GM12878 (cell line): ENCODE measurements at regions not wholly inside any gene's neighbourhood (a gene's known extent, or its start where the extent isn't known, plus 50 kb on each side); places are given as distances from the start of the nearest gene placed in this dataset.

ENCODE experiments used
- ATAC-seq: fragments of 200-7000 bp; cut with Tn5 transposase; 3 replicates; pipeline ENCODE4 v1.9.1; 2020; ENCODE audit warnings: mild to moderate bottlenecking, moderate library complexity
- BruUV-seq: library from RNA; stranded (reverse); fragments of 400-500 nt; replicated peaks from 2 replicates; lab custom pipeline; 2021; lab: Mats Ljungman, UMichigan
- CTCF ChIA-PET: fragments of 300-600 bp; sonication (Branson Sonifier 250); formaldehyde crosslinking; extraction: SDS; loops from one replicate; lab custom pipeline; 2021; ENCODE audit warnings: inconsistent platforms; lab: Yijun Ruan, JAX
- POLR2A ChIA-PET: fragments of 350-600 bp; formaldehyde crosslinking; extraction: SDS; loops from one replicate; lab custom pipeline; 2021; ENCODE audit warnings: inconsistent platforms; lab: Charles Lee
- RAD21 ChIA-PET: fragments of 300-600 bp; sonication (Branson Sonifier 250); formaldehyde crosslinking; loops from one replicate; lab custom pipeline; 2023; ENCODE audit warnings: antibody characterized with exemption; ENCODE audit not compliant: unreplicated experiment; lab: Charles Lee
- SMC1A ChIA-PET: fragments of 300-600 bp; sonication (Branson Sonifier 250); formaldehyde crosslinking; loops from one replicate; lab custom pipeline; 2023; ENCODE audit not compliant: unreplicated experiment, uncharacterized antibody; lab: Charles Lee
- DNase-seq: peaks from one replicate; pipeline ENCODE4 v3.0.0-alpha.2; 2011; ENCODE audit warnings: low read depth, low spot score
- FAIRE-seq: peaks from 3 replicates; lab custom pipeline; 2011; peaks lifted over from hg19 to GRCh38; lab: Jason Lieb, UNC
- H2AFZ ChIP-seq: 2 replicates; pipeline ENCODE4 v1.6.0; 2011; ENCODE audit warnings: low read depth, low read length, control low read depth; ENCODE audit not compliant: control insufficient read depth
- H3K27ac ChIP-seq: 2 replicates; pipeline ENCODE4 v1.5.1; 2011; ENCODE audit warnings: control low read depth; ENCODE audit not compliant: control insufficient read depth, insufficient read depth
- H3K27me3 ChIP-seq, 2 experiments: replicated peaks in 1 of 2; 2 replicates each; pipeline versions ENCODE4 v1.6.0 to v1.6.1; 2011; ENCODE audit warnings: low read length in 1 of 2; ENCODE audit not compliant: control insufficient read depth in 2 of 2, insufficient read depth in 2 of 2
- H3K36me3 ChIP-seq, 2 experiments: 2 replicates each; pipeline ENCODE4 v1.5.1; 2011; ENCODE audit warnings: low read length in 1 of 2; ENCODE audit not compliant: control insufficient read depth in 2 of 2, insufficient read depth in 2 of 2
- H3K4me1 ChIP-seq: 2 replicates; pipeline ENCODE4 v1.6.1; 2011; ENCODE audit warnings: mild to moderate bottlenecking, low read length, moderate library complexity, mixed read lengths; ENCODE audit not compliant: control insufficient read depth, insufficient read depth
- H3K4me2 ChIP-seq: 2 replicates; pipeline ENCODE4 v1.6.0; 2011; ENCODE audit warnings: control low read depth; ENCODE audit not compliant: control insufficient read depth, insufficient read depth
- H3K4me3 ChIP-seq: fragments of 200-600 bp; sonication (generic); 2 replicates; pipeline ENCODE4 v1.5.1; 2016
- H3K79me2 ChIP-seq: 2 replicates; pipeline ENCODE4 v1.6.0; 2011; ENCODE audit warnings: low read length; ENCODE audit not compliant: control insufficient read depth, insufficient read depth
- H3K9ac ChIP-seq: 2 replicates; pipeline ENCODE4 v1.8.0; 2011; ENCODE audit warnings: low read length, control low read depth, mixed read lengths; ENCODE audit not compliant: control insufficient read depth, insufficient read depth
- H3K9me3 ChIP-seq: replicated peaks from 3 replicates; pipeline ENCODE4 v1.5.1; 2011; ENCODE audit warnings: mild to moderate bottlenecking, low read length; ENCODE audit not compliant: control insufficient read depth, insufficient read depth
- H4K20me1 ChIP-seq: 2 replicates; pipeline ENCODE4 v1.6.0; 2011; ENCODE audit not compliant: control insufficient read depth, insufficient read depth
- ZNF622 ChIP-seq: fragments of 450-650 bp; IDR thresholded peaks from 2 replicates; pipeline ENCODE4 v1.6.1; 2017; ENCODE audit warnings: mild to moderate bottlenecking, inconsistent platforms
- WGBS: methylation state at CpG from one replicate; pipeline ENCODE4 v1.1.6; 2016; ENCODE audit warnings: low lambda C conversion rate; ENCODE audit not compliant: insufficient replicate concordance, insufficient coverage; ENCODE audit errors: missing lambda C conversion rate; 5-methylcytosine and 5-hydroxymethylcytosine counted together
- in situ Hi-C: fragments of 300-500 bp; cut with MboI; formaldehyde crosslinking; loops from 9 replicates; pipeline ENCODE4 v1.14.3; 2018; ENCODE audit warnings: mixed read lengths
- intact Hi-C: fragments of 100-400 bp; cut with micrococcal nuclease; formaldehyde crosslinking; loops from one replicate; pipeline ENCODE4 v1.14.2; 2022; ENCODE audit not compliant: unreplicated experiment
- TF ChIP-seq, protein P1 (sequence below): fragments of 450-650 bp; IDR thresholded peaks from 2 replicates; pipeline ENCODE4 v1.6.1; 2018; ENCODE audit warnings: borderline replicate concordance, mild to moderate bottlenecking; ENCODE audit not compliant: partially characterized antibody
- TF ChIP-seq, protein P2 (sequence below): fragments of 450-650 bp; formaldehyde crosslinking; IDR thresholded peaks from 2 replicates; pipeline ENCODE4 v1.5.0; 2022; ENCODE audit warnings: mild to moderate bottlenecking, missing genetic modification characterization
- TF ChIP-seq, protein P3 (sequence below): IDR thresholded peaks from 2 replicates; pipeline ENCODE4 v1.6.1; 2012; ENCODE audit warnings: low read depth, low read length, improper control_type of control experiment
- TF ChIP-seq, protein P4 (sequence below): fragments of 150-350 bp; IDR thresholded peaks from 2 replicates; pipeline ENCODE4 v1.6.1; 2016; ENCODE audit warnings: low read depth, low read length

DNA sequence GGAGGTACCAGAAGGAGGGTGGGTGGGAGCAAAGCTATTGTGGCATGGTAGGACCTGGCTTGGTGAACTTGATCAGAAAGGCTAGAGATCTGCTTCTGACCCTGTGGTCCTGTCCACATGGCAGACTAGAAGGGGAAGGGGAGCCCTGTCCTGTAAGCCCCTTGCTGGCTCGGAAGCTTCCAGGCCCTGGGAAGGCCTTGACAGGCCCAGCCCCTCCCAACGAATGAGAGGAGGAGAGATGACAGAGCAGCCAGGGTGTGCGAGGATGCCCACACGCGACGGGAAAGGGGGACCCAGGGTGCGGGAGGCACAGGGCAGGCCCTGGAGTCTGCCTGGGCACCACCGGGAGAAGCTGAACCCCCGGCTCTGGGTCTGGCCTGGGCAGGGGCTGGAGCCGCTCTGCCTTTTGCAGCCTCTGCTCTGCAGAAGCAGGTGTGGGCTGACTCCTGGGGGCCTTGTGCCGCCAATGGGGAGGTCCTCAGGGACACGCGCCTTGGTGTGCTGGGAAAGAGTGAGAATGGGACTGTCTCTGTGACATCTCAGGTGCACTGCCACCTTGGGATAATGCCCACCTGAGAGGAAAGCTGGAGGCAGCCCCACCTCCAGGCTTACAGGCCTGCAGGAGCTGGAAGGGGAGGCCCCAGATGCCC lies 1447.5 kb downstream of the BRD1 start:
- H4K20me1 ChIP-seq: no peaks in the 10 kb centered on the region
- CTCF ChIA-PET: no interaction called here
- no peak overlapping the region for H2AFZ ChIP-seq
- POLR2A ChIA-PET: no interaction called here
- RAD21 ChIA-PET: no interaction called here
- no peak for ATAC-seq
- H3K36me3 ChIP-seq: no peaks in the 10 kb centered on the region
- no peak for DNase-seq
- no peak for FAIRE-seq
- BruUV-seq: no TSS peak
- H3K9ac ChIP-seq: no peak overlapping the region
- H3K9me3 ChIP-seq: no peaks in the 10 kb centered on the region; the same call in 2 of the 3 replicates
- in situ Hi-C loops: no loop called here
- WGBS: 54% methylated on average over 13 of the region's 13 CpGs
- SMC1A ChIA-PET: no interaction called here
- H3K4me3 ChIP-seq: no peak overlapping the region
- no peaks in the 10 kb centered on the region for H3K4me1 ChIP-seq
- TF ChIP-seq ZNF622: no peak
- TF ChIP-seq, protein P1, sequence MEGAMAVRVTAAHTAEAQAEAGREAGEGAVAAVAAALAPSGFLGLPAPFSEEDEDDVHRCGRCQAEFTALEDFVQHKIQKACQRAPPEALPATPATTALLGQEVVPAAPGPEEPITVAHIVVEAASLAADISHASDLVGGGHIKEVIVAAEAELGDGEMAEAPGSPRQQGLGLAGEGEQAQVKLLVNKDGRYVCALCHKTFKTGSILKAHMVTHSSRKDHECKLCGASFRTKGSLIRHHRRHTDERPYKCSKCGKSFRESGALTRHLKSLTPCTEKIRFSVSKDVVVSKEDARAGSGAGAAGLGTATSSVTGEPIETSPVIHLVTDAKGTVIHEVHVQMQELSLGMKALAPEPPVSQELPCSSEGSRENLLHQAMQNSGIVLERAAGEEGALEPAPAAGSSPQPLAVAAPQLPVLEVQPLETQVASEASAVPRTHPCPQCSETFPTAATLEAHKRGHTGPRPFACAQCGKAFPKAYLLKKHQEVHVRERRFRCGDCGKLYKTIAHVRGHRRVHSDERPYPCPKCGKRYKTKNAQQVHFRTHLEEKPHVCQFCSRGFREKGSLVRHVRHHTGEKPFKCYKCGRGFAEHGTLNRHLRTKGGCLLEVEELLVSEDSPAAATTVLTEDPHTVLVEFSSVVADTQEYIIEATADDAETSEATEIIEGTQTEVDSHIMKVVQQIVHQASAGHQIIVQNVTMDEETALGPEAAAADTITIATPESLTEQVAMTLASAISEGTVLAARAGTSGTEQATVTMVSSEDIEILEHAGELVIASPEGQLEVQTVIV: no peak
- TF ChIP-seq, protein P2, sequence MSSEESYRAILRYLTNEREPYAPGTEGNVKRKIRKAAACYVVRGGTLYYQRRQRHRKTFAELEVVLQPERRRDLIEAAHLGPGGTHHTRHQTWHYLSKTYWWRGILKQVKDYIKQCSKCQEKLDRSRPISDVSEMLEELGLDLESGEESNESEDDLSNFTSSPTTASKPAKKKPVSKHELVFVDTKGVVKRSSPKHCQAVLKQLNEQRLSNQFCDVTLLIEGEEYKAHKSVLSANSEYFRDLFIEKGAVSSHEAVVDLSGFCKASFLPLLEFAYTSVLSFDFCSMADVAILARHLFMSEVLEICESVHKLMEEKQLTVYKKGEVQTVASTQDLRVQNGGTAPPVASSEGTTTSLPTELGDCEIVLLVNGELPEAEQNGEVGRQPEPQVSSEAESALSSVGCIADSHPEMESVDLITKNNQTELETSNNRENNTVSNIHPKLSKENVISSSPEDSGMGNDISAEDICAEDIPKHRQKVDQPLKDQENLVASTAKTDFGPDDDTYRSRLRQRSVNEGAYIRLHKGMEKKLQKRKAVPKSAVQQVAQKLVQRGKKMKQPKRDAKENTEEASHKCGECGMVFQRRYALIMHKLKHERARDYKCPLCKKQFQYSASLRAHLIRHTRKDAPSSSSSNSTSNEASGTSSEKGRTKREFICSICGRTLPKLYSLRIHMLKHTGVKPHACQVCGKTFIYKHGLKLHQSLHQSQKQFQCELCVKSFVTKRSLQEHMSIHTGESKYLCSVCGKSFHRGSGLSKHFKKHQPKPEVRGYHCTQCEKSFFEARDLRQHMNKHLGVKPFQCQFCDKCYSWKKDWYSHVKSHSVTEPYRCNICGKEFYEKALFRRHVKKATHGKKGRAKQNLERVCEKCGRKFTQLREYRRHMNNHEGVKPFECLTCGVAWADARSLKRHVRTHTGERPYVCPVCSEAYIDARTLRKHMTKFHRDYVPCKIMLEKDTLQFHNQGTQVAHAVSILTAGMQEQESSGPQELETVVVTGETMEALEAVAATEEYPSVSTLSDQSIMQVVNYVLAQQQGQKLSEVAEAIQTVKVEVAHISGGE (CRISPR knock-in tag): no peak
- TF ChIP-seq, protein P3, sequence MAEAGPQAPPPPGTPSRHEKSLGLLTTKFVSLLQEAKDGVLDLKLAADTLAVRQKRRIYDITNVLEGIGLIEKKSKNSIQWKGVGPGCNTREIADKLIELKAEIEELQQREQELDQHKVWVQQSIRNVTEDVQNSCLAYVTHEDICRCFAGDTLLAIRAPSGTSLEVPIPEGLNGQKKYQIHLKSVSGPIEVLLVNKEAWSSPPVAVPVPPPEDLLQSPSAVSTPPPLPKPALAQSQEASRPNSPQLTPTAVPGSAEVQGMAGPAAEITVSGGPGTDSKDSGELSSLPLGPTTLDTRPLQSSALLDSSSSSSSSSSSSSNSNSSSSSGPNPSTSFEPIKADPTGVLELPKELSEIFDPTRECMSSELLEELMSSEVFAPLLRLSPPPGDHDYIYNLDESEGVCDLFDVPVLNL: no peak
- TF ChIP-seq, protein P4, sequence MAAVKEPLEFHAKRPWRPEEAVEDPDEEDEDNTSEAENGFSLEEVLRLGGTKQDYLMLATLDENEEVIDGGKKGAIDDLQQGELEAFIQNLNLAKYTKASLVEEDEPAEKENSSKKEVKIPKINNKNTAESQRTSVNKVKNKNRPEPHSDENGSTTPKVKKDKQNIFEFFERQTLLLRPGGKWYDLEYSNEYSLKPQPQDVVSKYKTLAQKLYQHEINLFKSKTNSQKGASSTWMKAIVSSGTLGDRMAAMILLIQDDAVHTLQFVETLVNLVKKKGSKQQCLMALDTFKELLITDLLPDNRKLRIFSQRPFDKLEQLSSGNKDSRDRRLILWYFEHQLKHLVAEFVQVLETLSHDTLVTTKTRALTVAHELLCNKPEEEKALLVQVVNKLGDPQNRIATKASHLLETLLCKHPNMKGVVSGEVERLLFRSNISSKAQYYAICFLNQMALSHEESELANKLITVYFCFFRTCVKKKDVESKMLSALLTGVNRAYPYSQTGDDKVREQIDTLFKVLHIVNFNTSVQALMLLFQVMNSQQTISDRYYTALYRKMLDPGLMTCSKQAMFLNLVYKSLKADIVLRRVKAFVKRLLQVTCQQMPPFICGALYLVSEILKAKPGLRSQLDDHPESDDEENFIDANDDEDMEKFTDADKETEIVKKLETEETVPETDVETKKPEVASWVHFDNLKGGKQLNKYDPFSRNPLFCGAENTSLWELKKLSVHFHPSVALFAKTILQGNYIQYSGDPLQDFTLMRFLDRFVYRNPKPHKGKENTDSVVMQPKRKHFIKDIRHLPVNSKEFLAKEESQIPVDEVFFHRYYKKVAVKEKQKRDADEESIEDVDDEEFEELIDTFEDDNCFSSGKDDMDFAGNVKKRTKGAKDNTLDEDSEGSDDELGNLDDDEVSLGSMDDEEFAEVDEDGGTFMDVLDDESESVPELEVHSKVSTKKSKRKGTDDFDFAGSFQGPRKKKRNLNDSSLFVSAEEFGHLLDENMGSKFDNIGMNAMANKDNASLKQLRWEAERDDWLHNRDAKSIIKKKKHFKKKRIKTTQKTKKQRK: no peak
- intact Hi-C loops: no loop called here
- H3K27me3 ChIP-seq: no peaks in the 10 kb centered on the region
- H3K79me2 ChIP-seq: no peaks in the 10 kb centered on the region
- H3K4me2 ChIP-seq: no peak overlapping the region
- H3K27ac ChIP-seq: no peak overlapping the region
